HEK293 (cell line): ENCODE measurements at regions not wholly inside any gene's neighbourhood (a gene's known extent, or its start where the extent isn't known, plus 50 kb on each side); places are given as distances from the start of the nearest gene placed in this dataset.

Source experiments
- KLF16 ChIP-seq: fragments of 450-650 bp; formaldehyde crosslinking; IDR thresholded peaks from 2 replicates; pipeline ENCODE4 v1.5.1; 2017; ENCODE audit warnings: missing biosample characterization, missing genetic modification characterization
- TCF7L2 ChIP-seq: IDR thresholded peaks from 2 replicates; pipeline ENCODE4 v1.6.1; 2011; ENCODE audit warnings: low read depth, mild to moderate bottlenecking, inconsistent platforms, low read length, moderate library complexity, borderline replicate concordance
- ZNF114 ChIP-seq: fragments of 450-650 bp; formaldehyde crosslinking; IDR thresholded peaks from 2 replicates; pipeline ENCODE4 v1.5.0; 2017; ENCODE audit warnings: missing biosample characterization, missing genetic modification characterization
- ZNF133 ChIP-seq: fragments of 450-650 bp; formaldehyde crosslinking; IDR thresholded peaks from 2 replicates; pipeline ENCODE4 v1.5.1; 2016; ENCODE audit warnings: missing biosample characterization, missing genetic modification characterization
- ZNF274 ChIP-seq, 2 experiments: fragments of 200-500 bp in 1 of 2; fragments of 450-650 bp in 1 of 2; sonication (Bioruptor generic) in 1 of 2; formaldehyde crosslinking in 1 of 2; IDR thresholded peaks; 2 replicates each; pipeline versions ENCODE4 v1.5.1 to v1.6.1; 2014 to 2016; ENCODE audit warnings: borderline replicate concordance in 1 of 2, inconsistent platforms in 1 of 2, low read length in 1 of 2, missing biosample characterization in 1 of 2, missing genetic modification characterization in 1 of 2
- ZNF280D ChIP-seq: fragments of 450-650 bp; formaldehyde crosslinking; IDR thresholded peaks from 2 replicates; pipeline ENCODE4 v1.5.1; 2016; ENCODE audit warnings: missing biosample characterization, missing genetic modification characterization
- ZNF354C ChIP-seq: fragments of 450-650 bp; formaldehyde crosslinking; IDR thresholded peaks from 2 replicates; pipeline ENCODE4 v1.5.1; 2016; ENCODE audit warnings: missing biosample characterization, missing genetic modification characterization, low read depth, borderline replicate concordance
- ZNF585B ChIP-seq: fragments of 450-650 bp; formaldehyde crosslinking; IDR thresholded peaks from 2 replicates; pipeline ENCODE4 v1.5.1; 2016; ENCODE audit warnings: missing biosample characterization, missing genetic modification characterization
- ZNF600 ChIP-seq: fragments of 450-650 bp; formaldehyde crosslinking; IDR thresholded peaks from 2 replicates; pipeline ENCODE4 v1.5.1; 2016; ENCODE audit warnings: missing biosample characterization, missing genetic modification characterization
- ZNF785 ChIP-seq: fragments of 450-650 bp; formaldehyde crosslinking; IDR thresholded peaks from 2 replicates; pipeline ENCODE4 v1.5.1; 2016; ENCODE audit warnings: missing biosample characterization, missing genetic modification characterization
- TF ChIP-seq, protein P1 (sequence below): fragments of 450-650 bp; formaldehyde crosslinking; IDR thresholded peaks from 2 replicates; pipeline ENCODE4 v1.5.1; 2016; ENCODE audit warnings: missing biosample characterization, missing genetic modification characterization
- TF ChIP-seq, protein P2 (sequence below): fragments of 450-650 bp; formaldehyde crosslinking; IDR thresholded peaks from 2 replicates; pipeline ENCODE4 v1.5.1; 2017; ENCODE audit warnings: missing biosample characterization, mild to moderate bottlenecking, missing genetic modification characterization, moderate library complexity
- TF ChIP-seq, protein P3 (sequence below): fragments of 450-650 bp; formaldehyde crosslinking; IDR thresholded peaks from 2 replicates; pipeline ENCODE4 v1.5.1; 2016; ENCODE audit warnings: missing biosample characterization, missing genetic modification characterization, borderline replicate concordance

DNA sequence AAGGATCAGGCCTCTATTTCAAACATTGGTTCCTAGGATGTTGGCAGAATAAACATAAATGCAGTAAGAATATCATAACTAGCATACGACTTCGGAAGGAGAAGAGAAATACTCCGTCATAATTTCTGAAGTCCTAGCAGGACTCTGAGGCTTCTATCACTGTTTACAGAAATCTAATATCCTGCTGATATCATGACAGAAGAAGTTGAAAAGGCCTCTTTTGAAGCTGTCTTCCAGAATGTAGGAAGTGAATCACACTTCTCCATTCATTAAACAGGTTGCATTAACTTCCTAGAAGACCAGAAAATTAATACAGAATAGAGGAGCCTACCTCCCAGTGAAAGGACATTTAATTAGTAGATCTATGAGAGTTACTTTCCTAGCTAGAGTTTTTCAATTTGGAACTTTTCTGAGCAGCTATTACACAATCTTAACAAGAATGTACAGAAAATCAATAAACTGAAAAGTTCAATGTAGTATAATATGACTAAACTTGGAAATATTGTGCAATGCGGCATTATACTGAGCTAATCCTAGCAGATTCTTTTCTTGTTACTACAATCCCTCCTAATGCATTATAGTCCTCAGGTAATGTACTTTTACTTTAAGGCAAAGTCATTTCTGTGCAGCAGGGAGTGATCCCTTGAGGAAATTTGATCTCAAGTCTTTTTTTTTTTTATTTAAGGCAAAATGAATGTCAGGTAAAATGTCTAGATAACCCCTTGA lies 622.6 kb upstream of the CELF2 start:
- TF ChIP-seq ZNF585B (tag by site-specific recombination), result no peak
- TF ChIP-seq ZNF274 (IDR thresholded peaks at IDR 0.05; ENCODE audit: low read length), result no peak
- no peak for TF ChIP-seq ZNF274 (tag by site-specific recombination; IDR thresholded peaks at IDR 0.05; ENCODE audit: borderline replicate concordance)
- no peak for TF ChIP-seq ZNF114 (tag by site-specific recombination)
- TF ChIP-seq, protein P1, sequence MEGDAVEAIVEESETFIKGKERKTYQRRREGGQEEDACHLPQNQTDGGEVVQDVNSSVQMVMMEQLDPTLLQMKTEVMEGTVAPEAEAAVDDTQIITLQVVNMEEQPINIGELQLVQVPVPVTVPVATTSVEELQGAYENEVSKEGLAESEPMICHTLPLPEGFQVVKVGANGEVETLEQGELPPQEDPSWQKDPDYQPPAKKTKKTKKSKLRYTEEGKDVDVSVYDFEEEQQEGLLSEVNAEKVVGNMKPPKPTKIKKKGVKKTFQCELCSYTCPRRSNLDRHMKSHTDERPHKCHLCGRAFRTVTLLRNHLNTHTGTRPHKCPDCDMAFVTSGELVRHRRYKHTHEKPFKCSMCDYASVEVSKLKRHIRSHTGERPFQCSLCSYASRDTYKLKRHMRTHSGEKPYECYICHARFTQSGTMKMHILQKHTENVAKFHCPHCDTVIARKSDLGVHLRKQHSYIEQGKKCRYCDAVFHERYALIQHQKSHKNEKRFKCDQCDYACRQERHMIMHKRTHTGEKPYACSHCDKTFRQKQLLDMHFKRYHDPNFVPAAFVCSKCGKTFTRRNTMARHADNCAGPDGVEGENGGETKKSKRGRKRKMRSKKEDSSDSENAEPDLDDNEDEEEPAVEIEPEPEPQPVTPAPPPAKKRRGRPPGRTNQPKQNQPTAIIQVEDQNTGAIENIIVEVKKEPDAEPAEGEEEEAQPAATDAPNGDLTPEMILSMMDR, result no peak
- TF ChIP-seq ZNF280D, result no peak
- TF ChIP-seq ZNF600, result no peak
- no peak for TF ChIP-seq ZNF133 (tag by site-specific recombination)
- no peak for TF ChIP-seq ZNF785 (tag by site-specific recombination)
- TF ChIP-seq TCF7L2, result no peak
- TF ChIP-seq, protein P2, sequence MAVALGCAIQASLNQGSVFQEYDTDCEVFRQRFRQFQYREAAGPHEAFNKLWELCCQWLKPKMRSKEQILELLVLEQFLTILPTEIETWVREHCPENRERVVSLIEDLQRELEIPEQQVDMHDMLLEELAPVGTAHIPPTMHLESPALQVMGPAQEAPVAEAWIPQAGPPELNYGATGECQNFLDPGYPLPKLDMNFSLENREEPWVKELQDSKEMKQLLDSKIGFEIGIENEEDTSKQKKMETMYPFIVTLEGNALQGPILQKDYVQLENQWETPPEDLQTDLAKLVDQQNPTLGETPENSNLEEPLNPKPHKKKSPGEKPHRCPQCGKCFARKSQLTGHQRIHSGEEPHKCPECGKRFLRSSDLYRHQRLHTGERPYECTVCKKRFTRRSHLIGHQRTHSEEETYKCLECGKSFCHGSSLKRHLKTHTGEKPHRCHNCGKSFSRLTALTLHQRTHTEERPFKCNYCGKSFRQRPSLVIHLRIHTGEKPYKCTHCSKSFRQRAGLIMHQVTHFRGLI (tag by site-specific recombination), result no peak
- TF ChIP-seq, protein P3, sequence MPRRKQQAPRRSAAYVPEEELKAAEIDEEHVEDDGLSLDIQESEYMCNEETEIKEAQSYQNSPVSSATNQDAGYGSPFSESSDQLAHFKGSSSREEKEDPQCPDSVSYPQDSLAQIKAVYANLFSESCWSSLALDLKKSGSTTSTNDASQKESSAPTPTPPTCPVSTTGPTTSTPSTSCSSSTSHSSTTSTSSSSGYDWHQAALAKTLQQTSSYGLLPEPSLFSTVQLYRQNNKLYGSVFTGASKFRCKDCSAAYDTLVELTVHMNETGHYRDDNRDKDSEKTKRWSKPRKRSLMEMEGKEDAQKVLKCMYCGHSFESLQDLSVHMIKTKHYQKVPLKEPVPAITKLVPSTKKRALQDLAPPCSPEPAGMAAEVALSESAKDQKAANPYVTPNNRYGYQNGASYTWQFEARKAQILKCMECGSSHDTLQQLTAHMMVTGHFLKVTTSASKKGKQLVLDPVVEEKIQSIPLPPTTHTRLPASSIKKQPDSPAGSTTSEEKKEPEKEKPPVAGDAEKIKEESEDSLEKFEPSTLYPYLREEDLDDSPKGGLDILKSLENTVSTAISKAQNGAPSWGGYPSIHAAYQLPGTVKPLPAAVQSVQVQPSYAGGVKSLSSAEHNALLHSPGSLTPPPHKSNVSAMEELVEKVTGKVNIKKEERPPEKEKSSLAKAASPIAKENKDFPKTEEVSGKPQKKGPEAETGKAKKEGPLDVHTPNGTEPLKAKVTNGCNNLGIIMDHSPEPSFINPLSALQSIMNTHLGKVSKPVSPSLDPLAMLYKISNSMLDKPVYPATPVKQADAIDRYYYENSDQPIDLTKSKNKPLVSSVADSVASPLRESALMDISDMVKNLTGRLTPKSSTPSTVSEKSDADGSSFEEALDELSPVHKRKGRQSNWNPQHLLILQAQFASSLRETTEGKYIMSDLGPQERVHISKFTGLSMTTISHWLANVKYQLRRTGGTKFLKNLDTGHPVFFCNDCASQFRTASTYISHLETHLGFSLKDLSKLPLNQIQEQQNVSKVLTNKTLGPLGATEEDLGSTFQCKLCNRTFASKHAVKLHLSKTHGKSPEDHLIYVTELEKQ (tag by site-specific recombination), result no peak
- TF ChIP-seq ZNF354C (tag by site-specific recombination), result no peak
- no peak for TF ChIP-seq KLF16 (tag by site-specific recombination)
